H1 (cell line): ENCODE measurements at regions not wholly inside any gene's neighbourhood (a gene's known extent, or its start where the extent isn't known, plus 50 kb on each side); places are given as distances from the start of the nearest gene placed in this dataset.

Experiments used
- CHD2 ChIP-seq: IDR thresholded peaks from 2 replicates; pipeline ENCODE4 v1.6.1; 2012; ENCODE audit warnings: low read length, improper control_type of control experiment
- CREB1 ChIP-seq: IDR thresholded peaks from 2 replicates; pipeline ENCODE4 v1.6.1; 2012; ENCODE audit warnings: inconsistent platforms
- POLR2A ChIP-seq, 2 experiments: IDR thresholded peaks; 1 replicate in 1 of 2; 2 replicates in 1 of 2; pipeline ENCODE4 v1.6.1; 2011; ENCODE audit warnings: low read depth in 2 of 2, low read length in 2 of 2, mild to moderate bottlenecking in 2 of 2; ENCODE audit errors: control extremely low read depth in 1 of 2
- POLR2AphosphoS5 ChIP-seq: IDR thresholded peaks from 2 replicates; pipeline ENCODE4 v1.6.1; 2011; ENCODE audit warnings: low read depth, low read length
- POU5F1 ChIP-seq: IDR thresholded peaks from 2 replicates; pipeline ENCODE4 v1.6.1; 2011; ENCODE audit warnings: low read depth, mild to moderate bottlenecking, low read length, moderate library complexity
- SP1 ChIP-seq: IDR thresholded peaks from 2 replicates; pipeline ENCODE4 v1.6.1; 2011; ENCODE audit warnings: low read depth, low read length
- SUZ12 ChIP-seq: fragments of 200-600 bp; sonication (generic); IDR thresholded peaks from 2 replicates; pipeline ENCODE4 v1.6.1; 2012; ENCODE audit warnings: mild to moderate bottlenecking, inconsistent platforms, low read length, moderate library complexity, mixed read lengths
- TBP ChIP-seq: IDR thresholded peaks from 2 replicates; pipeline ENCODE4 v1.6.1; 2011; ENCODE audit warnings: low read depth, low read length, improper control_type of control experiment
- TF ChIP-seq, protein P1 (sequence below), 3 experiments: IDR thresholded peaks; 1 replicate in 2 of 3; 2 replicates in 1 of 3; pipeline versions ENCODE4 v1.5.1 to v1.6.1; 2011; ENCODE audit warnings: low read length in 3 of 3, mild to moderate bottlenecking in 3 of 3, inconsistent platforms in 2 of 3, low read depth in 1 of 3, moderate library complexity in 1 of 3; ENCODE audit not compliant: insufficient read depth in 1 of 3; ENCODE audit errors: control extremely low read depth in 1 of 3

GRCh38 chr21:28581976-28582375 lies 410.7 kb downstream of the LTN1 start:
- TF ChIP-seq, protein P1, sequence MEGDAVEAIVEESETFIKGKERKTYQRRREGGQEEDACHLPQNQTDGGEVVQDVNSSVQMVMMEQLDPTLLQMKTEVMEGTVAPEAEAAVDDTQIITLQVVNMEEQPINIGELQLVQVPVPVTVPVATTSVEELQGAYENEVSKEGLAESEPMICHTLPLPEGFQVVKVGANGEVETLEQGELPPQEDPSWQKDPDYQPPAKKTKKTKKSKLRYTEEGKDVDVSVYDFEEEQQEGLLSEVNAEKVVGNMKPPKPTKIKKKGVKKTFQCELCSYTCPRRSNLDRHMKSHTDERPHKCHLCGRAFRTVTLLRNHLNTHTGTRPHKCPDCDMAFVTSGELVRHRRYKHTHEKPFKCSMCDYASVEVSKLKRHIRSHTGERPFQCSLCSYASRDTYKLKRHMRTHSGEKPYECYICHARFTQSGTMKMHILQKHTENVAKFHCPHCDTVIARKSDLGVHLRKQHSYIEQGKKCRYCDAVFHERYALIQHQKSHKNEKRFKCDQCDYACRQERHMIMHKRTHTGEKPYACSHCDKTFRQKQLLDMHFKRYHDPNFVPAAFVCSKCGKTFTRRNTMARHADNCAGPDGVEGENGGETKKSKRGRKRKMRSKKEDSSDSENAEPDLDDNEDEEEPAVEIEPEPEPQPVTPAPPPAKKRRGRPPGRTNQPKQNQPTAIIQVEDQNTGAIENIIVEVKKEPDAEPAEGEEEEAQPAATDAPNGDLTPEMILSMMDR (IDR thresholded peaks at IDR 0.05; ENCODE audit: control extremely low read depth in 1 of 3, insufficient read depth in 1 of 3, low read depth in 1 of 3, low read length in 3 of 3), result no peak
- TF ChIP-seq CREB1 (no peak), CHD2 (no peak), POLR2A (IDR thresholded peaks at IDR 0.05; ENCODE audit: control extremely low read depth in 1 of 2, low read depth in 2 of 2, low read length in 2 of 2) (no peak), POLR2AphosphoS5 (no peak), SUZ12 (no peak), TBP (no peak), POU5F1 (no peak), SP1 (no peak)
